ENCODE measurements at regions not wholly inside any gene's neighbourhood (a gene's known extent, or its start where the extent isn't known, plus 50 kb on each side); places are given as distances from the start of the nearest gene placed in this dataset.

GRCh38 chr6:44675449-44675848, 287.9 kb downstream of the CDC5L start:
- TF ChIP-seq ATF3 (CRISPR knock-in tag; conservative IDR thresholded peaks at IDR 0.05) (no peak), ZSCAN18 (CRISPR knock-in tag; IDR thresholded peaks at IDR 0.05) (no peak), CTCF (IDR thresholded peaks at IDR 0.05) (no peak), E2F1 (CRISPR knock-in tag; IDR thresholded peaks at IDR 0.05) (no peak), IRF2 (CRISPR knock-in tag; IDR thresholded peaks at IDR 0.05; ENCODE audit: borderline replicate concordance, low read depth) (no peak)
